ENCODE measurements at regions not wholly inside any gene's neighbourhood (a gene's known extent, or its start where the extent isn't known, plus 50 kb on each side); places are given as distances from the start of the nearest gene placed in this dataset.

- DNase-seq = no peak
Observed at GRCh38 chr19:31670931-31671330, 321.7 kb upstream of the TSHZ3 start.

GRCh38 chr19:31671411-31672035 is 322.3 kb upstream of the TSHZ3 start:
- DNase-seq = no peak

GRCh38 chr19:31674503-31675192 is 325.4 kb upstream of the TSHZ3 start:
- DNase-seq = no peak

GRCh38 chr19:31675193-31675913 is 326.1 kb upstream of the TSHZ3 start:
- no peak for DNase-seq

GRCh38 chr19:31676271-31677004 is 327.2 kb upstream of the TSHZ3 start:
- DNase-seq = no peak

GRCh38 chr19:31678421-31678820 is 329.2 kb upstream of the TSHZ3 start:
- DNase-seq = no peak

- no peak for DNase-seq
Observed at GRCh38 chr19:31681121-31681520, 331.9 kb upstream of the TSHZ3 start.

GRCh38 chr19:31693131-31693932 is 344.1 kb upstream of the TSHZ3 start:
- DNase-seq = no peak

GRCh38 chr19:31693933-31694269 is 344.7 kb upstream of the TSHZ3 start:
- DNase-seq = no peak

- DNase-seq = no peak
Observed at GRCh38 chr19:31694761-31695160, 345.5 kb upstream of the TSHZ3 start.

- no peak for DNase-seq
Observed at GRCh38 chr19:31699421-31699820, 350.2 kb upstream of the TSHZ3 start.

GRCh38 chr19:31701146-31701545 is 351.9 kb upstream of the TSHZ3 start:
- DNase-seq = no peak

- DNase-seq = no peak
Observed at GRCh38 chr19:31705656-31706055, 356.4 kb upstream of the TSHZ3 start.

GRCh38 chr19:31706131-31706530 is 356.9 kb upstream of the TSHZ3 start:
- DNase-seq = no peak

GRCh38 chr19:31706691-31707620 is 357.7 kb upstream of the TSHZ3 start:
- no peak for DNase-seq

GRCh38 chr19:31708520-31708919 is 359.3 kb upstream of the TSHZ3 start:
- no peak for DNase-seq

GRCh38 chr19:31709476-31709875 is 360.2 kb upstream of the TSHZ3 start:
- DNase-seq = no peak

GRCh38 chr19:31715249-31715945 is 366.2 kb upstream of the TSHZ3 start:
- DNase-seq = no peak

GRCh38 chr19:31716826-31717225 is 367.6 kb upstream of the TSHZ3 start:
- DNase-seq = no peak

GRCh38 chr19:31717269-31717923 is 368.2 kb upstream of the TSHZ3 start:
- DNase-seq = no peak
